NCI-H2196 (cell line): ENCODE measurements at regions not wholly inside any gene's neighbourhood (a gene's known extent, or its start where the extent isn't known, plus 50 kb on each side); places are given as distances from the start of the nearest gene placed in this dataset.
"Not testable (repeated sequence)": the region's sequence is repeated elsewhere in the genome, so short reads cannot be mapped to it uniquely, and the experiment has no call there.

Source experiments
- DNase-seq: peaks from one replicate; lab custom pipeline; 2025; ENCODE audit not compliant: unreplicated experiment; lab: John Stamatoyannopoulos, UW

GRCh38 chr12:89874146-89874545, 165.5 kb upstream of the ATP2B1 start:
- no peak for DNase-seq

GRCh38 chr12:89873745-89874144, 165.1 kb upstream of the ATP2B1 start:
- DNase-seq, result no peak

GRCh38 chr12:89872922-89873630, 164.4 kb upstream of the ATP2B1 start:
- DNase-seq, result no peak

- no peak for DNase-seq
Measured at GRCh38 chr12:89870413-89871184, 162.0 kb upstream of the ATP2B1 start.

- DNase-seq, result not testable (repeated sequence)
Measured at GRCh38 chr12:89867611-89868010, 159.0 kb upstream of the ATP2B1 start.

GRCh38 chr12:89864411-89864810, 155.8 kb upstream of the ATP2B1 start:
- DNase-seq, result no peak

- no peak for DNase-seq
Measured at GRCh38 chr12:89863968-89864367, 155.3 kb upstream of the ATP2B1 start.

- DNase-seq, result no peak
Measured at GRCh38 chr12:89863493-89863938, 154.9 kb upstream of the ATP2B1 start.

- DNase-seq, result no peak
Measured at GRCh38 chr12:89862511-89863445, 154.1 kb upstream of the ATP2B1 start.

- no peak for DNase-seq
Measured at GRCh38 chr12:89861086-89861485, 152.4 kb upstream of the ATP2B1 start.

- no peak for DNase-seq
Measured at GRCh38 chr12:89859508-89860220, 151.0 kb upstream of the ATP2B1 start.

GRCh38 chr12:89858718-89859117, 150.1 kb upstream of the ATP2B1 start:
- no peak for DNase-seq

GRCh38 chr12:89857652-89858274, 149.1 kb upstream of the ATP2B1 start:
- DNase-seq, result no peak

GRCh38 chr12:89856431-89856830, 147.8 kb upstream of the ATP2B1 start:
- DNase-seq, result no peak

GRCh38 chr12:89848732-89849131, 140.1 kb upstream of the ATP2B1 start:
- DNase-seq, result no peak

- no peak for DNase-seq
Measured at GRCh38 chr12:89846473-89847055, 137.9 kb upstream of the ATP2B1 start.

- DNase-seq, result no peak
Measured at GRCh38 chr12:89845767-89846166, 137.1 kb upstream of the ATP2B1 start.

- DNase-seq, result no peak
Measured at GRCh38 chr12:89845366-89845765, 136.7 kb upstream of the ATP2B1 start.

- DNase-seq, result no peak
Measured at GRCh38 chr12:89844539-89844938, 135.9 kb upstream of the ATP2B1 start.
